HCT116 (cell line): ENCODE measurements at regions not wholly inside any gene's neighbourhood (a gene's known extent, or its start where the extent isn't known, plus 50 kb on each side); places are given as distances from the start of the nearest gene placed in this dataset.

Experiments used
- ATAC-seq: fragments of 200-7000 bp; cut with Tn5 transposase; 2 replicates; pipeline ENCODE4 v1.9.1; 2020; ENCODE audit warnings: mild to moderate bottlenecking, moderate library complexity
- BruUV-seq: library from RNA; stranded (reverse); fragments of 400-500 nt; replicated peaks from 2 replicates; lab custom pipeline; 2021; lab: Mats Ljungman, UMichigan
- CTCF ChIA-PET: fragments of 300-600 bp; sonication (Branson Sonifier 250); formaldehyde crosslinking; loops from one replicate; lab custom pipeline; 2021; ENCODE audit warnings: antibody characterized with exemption; lab: Charles Lee
- POLR2A ChIA-PET: fragments of 300-600, 350-600 bp; sonication (Branson Sonifier 250); formaldehyde crosslinking; loops from one replicate; lab custom pipeline; 2021; ENCODE audit warnings: antibody characterized with exemption; lab: Charles Lee
- RAD21 ChIA-PET, 2 experiments: fragments of 300-600 bp; sonication (Branson Sonifier 250); formaldehyde crosslinking; loops; one replicate each; lab custom pipeline; 2023; ENCODE audit warnings: low total read pairs in 2 of 2; ENCODE audit not compliant: uncharacterized antibody in 2 of 2, unreplicated experiment in 2 of 2, low non-redundant PET in 1 of 2; lab: Charles Lee
- DNase-seq: peaks from one replicate; pipeline ENCODE4 v3.0.0-alpha.2; 2010; ENCODE audit warnings: low read depth, low spot score
- H2AFZ ChIP-seq: fragments of 200-600 bp; shearing (Covaris generic), sonication (generic); 2 replicates; pipeline ENCODE4 v1.6.1; 2017; ENCODE audit warnings: low read depth, mixed run types, mixed read lengths, antibody characterized with exemption, low read length; ENCODE audit not compliant: poor library complexity, severe bottlenecking
- H3K27ac ChIP-seq: 2 replicates; pipeline ENCODE4 v1.5.1; 2012; ENCODE audit warnings: low read depth, low read length
- H3K27me3 ChIP-seq: fragments of 200-600 bp; sonication (generic); 2 replicates; pipeline ENCODE4 v1.6.1; 2016; ENCODE audit warnings: mixed run types, low read length, mixed read lengths; ENCODE audit not compliant: insufficient read depth
- H3K36me3 ChIP-seq, 2 experiments: fragments of 200-500 bp in 1 of 2; fragments of 200-600 bp in 1 of 2; sonication (Bioruptor generic) in 1 of 2; sonication (generic) in 1 of 2; 2 replicates each; pipeline versions ENCODE4 v1.5.1 to v1.6.1; 2014 to 2016; ENCODE audit warnings: low read length in 2 of 2, inconsistent platforms in 1 of 2, mixed read lengths in 1 of 2, mixed run types in 1 of 2; ENCODE audit not compliant: insufficient read depth in 2 of 2, control insufficient read depth in 1 of 2
- H3K4me1 ChIP-seq, 2 experiments: fragments of 200-600 bp in 1 of 2; sonication (generic) in 1 of 2; 2 replicates each; pipeline versions ENCODE4 v1.5.1 to v1.6.1; 2012 to 2017; ENCODE audit warnings: low read length in 2 of 2, inconsistent platforms in 1 of 2, mild to moderate bottlenecking in 1 of 2, mixed read lengths in 1 of 2, mixed run types in 1 of 2, moderate library complexity in 1 of 2; ENCODE audit not compliant: insufficient read depth in 2 of 2, control insufficient read depth in 1 of 2
- H3K4me2 ChIP-seq: fragments of 200-600 bp; sonication (generic); 2 replicates; pipeline ENCODE4 v1.6.1; 2017; ENCODE audit warnings: mixed run types, low read length, mixed read lengths
- H3K4me3 ChIP-seq, 2 experiments: fragments of 200-600 bp in 1 of 2; sonication (generic) in 1 of 2; replicated peaks in 1 of 2; 2 replicates each; pipeline ENCODE4 v1.5.1; 2011 to 2016; ENCODE audit warnings: low read length in 2 of 2, control low read depth in 1 of 2, low read depth in 1 of 2, mild to moderate bottlenecking in 1 of 2, mixed read lengths in 1 of 2, mixed run types in 1 of 2
- H3K79me2 ChIP-seq: fragments of 200-600 bp; sonication (generic); 2 replicates; pipeline ENCODE4 v1.6.1; 2017; ENCODE audit warnings: mild to moderate bottlenecking, mixed run types, low read length, moderate library complexity, mixed read lengths; ENCODE audit not compliant: insufficient read depth
- H3K9ac ChIP-seq: fragments of 200-600 bp; sonication (generic); 2 replicates; pipeline ENCODE4 v1.6.1; 2016; ENCODE audit warnings: low read length, mixed read lengths
- H3K9me2 ChIP-seq: fragments of 200-600 bp; sonication (generic), shearing (Covaris generic); 2 replicates; pipeline ENCODE4 v1.6.1; 2017; ENCODE audit warnings: mixed run types, mild to moderate bottlenecking, moderate library complexity; ENCODE audit not compliant: insufficient read depth
- H3K9me3 ChIP-seq, 2 experiments: fragments of 200-500 bp in 1 of 2; fragments of 200-600 bp in 1 of 2; sonication (Bioruptor generic) in 1 of 2; sonication (generic) in 1 of 2; 2 replicates each; pipeline ENCODE4 v1.6.1; 2014 to 2017; ENCODE audit warnings: low read length in 2 of 2, mixed read lengths in 2 of 2, inconsistent platforms in 1 of 2, low read depth in 1 of 2, mild to moderate bottlenecking in 1 of 2, mixed run types in 1 of 2, moderate library complexity in 1 of 2; ENCODE audit not compliant: control insufficient read depth in 1 of 2, insufficient read depth in 1 of 2
- H4K20me1 ChIP-seq: fragments of 200-600 bp; sonication (generic), shearing (Covaris generic); 2 replicates; pipeline ENCODE4 v1.6.1; 2017; ENCODE audit warnings: mixed run types, mild to moderate bottlenecking, moderate library complexity; ENCODE audit not compliant: insufficient read depth
- ATF3 ChIP-seq: IDR thresholded peaks from 2 replicates; pipeline ENCODE4 v1.6.1; 2012
- CEBPB ChIP-seq: IDR thresholded peaks from 2 replicates; pipeline ENCODE4 v1.6.1; 2012; ENCODE audit warnings: low read depth
- EGR1 ChIP-seq: IDR thresholded peaks from 2 replicates; pipeline ENCODE4 v1.6.1; 2012; ENCODE audit warnings: low read depth
- EZH2 ChIP-seq: fragments of 200-600 bp; sonication (generic); IDR thresholded peaks from 2 replicates; pipeline ENCODE4 v1.6.1; 2017; ENCODE audit warnings: antibody characterized with exemption, mixed run types
- JUND ChIP-seq: IDR thresholded peaks from 2 replicates; pipeline ENCODE4 v1.6.1; 2012
- MAX ChIP-seq: IDR thresholded peaks from 2 replicates; pipeline ENCODE4 v1.6.1; 2012
- POLR2A ChIP-seq: IDR thresholded peaks from 2 replicates; pipeline ENCODE4 v1.7.0; 2011; ENCODE audit warnings: borderline replicate concordance; ENCODE audit not compliant: insufficient read depth, insufficient read length; ENCODE audit errors: extremely low read depth
- POLR2AphosphoS5 ChIP-seq: IDR thresholded peaks from 2 replicates; pipeline ENCODE4 v1.6.1; 2011; ENCODE audit warnings: mild to moderate bottlenecking, low read depth, low read length, moderate library complexity
- RAD21 ChIP-seq: IDR thresholded peaks from 2 replicates; pipeline ENCODE4 v1.6.1; 2012; ENCODE audit warnings: low read depth, mild to moderate bottlenecking
- REST ChIP-seq: IDR thresholded peaks from 2 replicates; pipeline ENCODE4 v1.6.1; 2012; ENCODE audit warnings: low read depth
- SIN3A ChIP-seq: IDR thresholded peaks from 2 replicates; pipeline ENCODE4 v1.6.1; 2012; ENCODE audit warnings: low read depth
- SP1 ChIP-seq: IDR thresholded peaks from 2 replicates; pipeline ENCODE4 v1.6.1; 2012; ENCODE audit warnings: low read depth
- TCF7L2 ChIP-seq: IDR thresholded peaks from 2 replicates; pipeline ENCODE4 v1.7.0; 2011; ENCODE audit warnings: borderline replicate concordance, inconsistent platforms; ENCODE audit not compliant: insufficient read depth, insufficient read length; ENCODE audit errors: extremely low read depth
- YY1 ChIP-seq: IDR thresholded peaks from 2 replicates; pipeline ENCODE4 v1.6.1; 2011; ENCODE audit warnings: low read length, low read depth, moderate library complexity, mild to moderate bottlenecking; ENCODE audit not compliant: insufficient replicate concordance; ENCODE audit errors: extremely low read depth
- ZBTB33 ChIP-seq: IDR thresholded peaks from 2 replicates; pipeline ENCODE4 v1.6.1; 2011; ENCODE audit warnings: mild to moderate bottlenecking, low read length, moderate library complexity; ENCODE audit not compliant: insufficient replicate concordance; ENCODE audit errors: extremely low read depth
- intact Hi-C: fragments of 100-400 bp; cut with micrococcal nuclease; formaldehyde crosslinking; loops from 2 replicates; pipeline ENCODE4 v1.10.0; 2022

GRCh38 chr3:189491831-189492230 is 139.4 kb upstream of the TP63 start:
- no peak overlapping the region for H3K27ac ChIP-seq
- RAD21 ChIA-PET: no interaction called here
- BruUV-seq: no TSS peak
- H3K4me2 ChIP-seq: no peak overlapping the region
- no peak overlapping the region for H3K4me3 ChIP-seq
- POLR2A ChIA-PET: no interaction called here
- ATAC-seq (no peak), DNase-seq (no peak)
- no peaks in the 10 kb centered on the region for H3K9me3 ChIP-seq
- CTCF ChIA-PET: no interaction called here
- no peaks in the 10 kb centered on the region for H3K27me3 ChIP-seq
- no peaks in the 10 kb centered on the region for H4K20me1 ChIP-seq
- intact Hi-C loops: no loop called here
- no peaks in the 10 kb centered on the region for H3K36me3 ChIP-seq
- H2AFZ ChIP-seq: no peak overlapping the region
- no peak overlapping the region for H3K9ac ChIP-seq
- H3K79me2 ChIP-seq: no peaks in the 10 kb centered on the region
- H3K9me2 ChIP-seq: no peaks in the 10 kb centered on the region
- no peak for TF ChIP-seq POLR2A
- TF ChIP-seq ZBTB33: no peak
- no peak for TF ChIP-seq SIN3A
- TF ChIP-seq CEBPB: no peak
- TF ChIP-seq POLR2AphosphoS5: no peak
- no peaks in the 10 kb centered on the region for H3K4me1 ChIP-seq

- Histone ChIP-seq H3K4me1 (no peaks in the 10 kb centered on the region), H3K27ac (no peak overlapping the region), H3K4me2 (no peak overlapping the region), H3K36me3 (no peaks in the 10 kb centered on the region), H3K79me2 (no peaks in the 10 kb centered on the region), H2AFZ (no peak overlapping the region), H3K4me3 (no peak overlapping the region), H3K9me3 (no peaks in the 10 kb centered on the region), H3K9ac (no peak overlapping the region), H4K20me1 (no peaks in the 10 kb centered on the region), H3K27me3 (no peaks in the 10 kb centered on the region), H3K9me2 (no peaks in the 10 kb centered on the region)
- ChIA-PET RAD21 (no interaction called here), POLR2A (no interaction called here), CTCF (no interaction called here)
- intact Hi-C loops: no loop called here
- DNase-seq (no peak), ATAC-seq (no peak)
- BruUV-seq: no TSS peak
- TF ChIP-seq SIN3A: no peak
- no peak for TF ChIP-seq ATF3
- TF ChIP-seq SP1: no peak
- no peak for TF ChIP-seq EZH2
- TF ChIP-seq EGR1: no peak
- no peak for TF ChIP-seq CEBPB
- TF ChIP-seq MAX: no peak
- no peak for TF ChIP-seq TCF7L2
- TF ChIP-seq RAD21: no peak
- no peak for TF ChIP-seq REST
- TF ChIP-seq YY1: no peak
- TF ChIP-seq JUND: no peak
- no peak for TF ChIP-seq POLR2AphosphoS5
These were observed 137.9 kb upstream of the TP63 start for GRCh38 chr3:189493271-189493670.
